ENCODE measurements at regions not wholly inside any gene's neighbourhood (a gene's known extent, or its start where the extent isn't known, plus 50 kb on each side); places are given as distances from the start of the nearest gene placed in this dataset.
"Not testable (repeated sequence)": the region's sequence is repeated elsewhere in the genome, so short reads cannot be mapped to it uniquely, and the experiment has no call there.

DNA sequence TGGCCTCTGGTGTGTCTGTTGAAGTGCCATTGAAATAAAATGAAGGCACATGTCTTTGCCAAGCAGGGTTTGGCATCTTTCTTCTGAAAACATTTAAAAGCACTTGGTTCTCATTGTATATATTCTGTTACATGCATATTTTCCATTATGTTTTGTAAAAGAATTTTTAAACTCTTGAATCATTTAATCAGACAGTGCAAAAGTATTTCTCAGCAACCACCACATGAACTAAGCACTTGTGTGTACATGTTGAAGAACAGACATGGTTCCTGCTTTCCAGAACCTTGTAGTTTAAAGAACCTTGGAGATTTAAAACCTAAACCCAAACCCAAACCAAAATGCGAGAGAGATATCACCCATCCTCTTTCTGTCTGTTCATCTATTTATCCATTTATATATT is 220.3 kb upstream of the GIMD1 start:
- peak; percentile 52 for DNase-seq

DNA sequence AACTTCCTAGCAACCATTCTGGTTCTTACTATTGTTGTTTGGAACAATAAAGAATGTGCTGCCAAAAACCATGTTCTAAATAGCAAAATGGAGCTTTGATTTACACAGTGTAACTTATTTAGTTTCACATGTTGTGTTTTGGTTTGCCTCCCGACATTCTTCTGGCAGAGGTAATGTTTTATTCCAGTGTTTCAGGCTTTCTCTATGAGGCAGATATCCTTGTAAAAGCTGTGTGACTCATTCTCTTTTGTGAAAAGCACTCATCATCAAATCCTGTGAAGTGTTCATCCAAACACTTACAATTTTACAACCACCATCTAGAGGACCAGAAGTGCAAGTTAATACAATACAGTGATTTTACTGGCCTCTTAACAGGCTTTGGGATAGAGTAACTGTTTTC is 219.0 kb upstream of the GIMD1 start:
- DNase-seq: peak; percentile 83

DNA sequence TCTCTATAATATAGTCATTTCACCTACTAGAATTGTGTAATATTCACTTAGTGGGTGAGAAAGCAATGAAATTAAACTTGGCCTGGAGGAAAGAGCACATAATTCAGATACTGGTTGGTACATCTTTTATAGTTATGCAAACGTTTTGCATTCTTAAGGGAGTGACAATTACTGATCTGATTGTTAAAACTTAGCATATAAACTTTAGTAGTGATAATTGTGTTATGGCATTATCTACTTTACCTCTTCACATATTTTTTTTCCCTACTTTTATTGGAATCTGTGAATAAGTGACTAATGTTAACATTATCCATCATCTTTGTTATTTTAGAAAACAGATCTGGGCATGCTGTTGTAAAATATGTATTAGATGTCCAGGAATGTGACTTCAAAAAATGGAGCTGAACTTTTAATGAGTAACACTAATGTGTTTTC is 217.4 kb upstream of the GIMD1 start:
- peak; percentile 77 for DNase-seq

- DNase-seq: peak; percentile 56
Measured at GRCh38 chr4:106584337-106584989, 215.9 kb upstream of the GIMD1 start.

- peak; percentile 98 for DNase-seq
Measured at GRCh38 chr4:106583567-106583966, 215.0 kb upstream of the GIMD1 start.

DNA sequence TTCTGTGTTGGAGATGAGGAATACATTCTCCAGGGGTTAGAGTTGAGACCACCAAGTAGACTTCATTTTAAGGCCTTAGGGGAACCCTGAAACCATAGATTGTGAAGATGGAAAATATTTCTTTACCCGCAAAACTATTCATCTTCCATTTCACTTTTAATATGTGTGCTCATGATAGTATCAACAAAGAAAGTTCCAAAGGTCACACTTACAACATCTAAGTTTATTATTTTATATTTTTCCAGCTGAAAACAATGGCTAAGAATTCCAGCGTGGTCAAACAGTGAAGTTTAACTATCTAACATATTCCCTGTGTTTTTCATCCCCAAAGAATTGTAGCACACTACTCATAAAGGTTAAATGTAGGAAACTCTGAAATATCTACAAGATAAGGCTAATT is 214.5 kb upstream of the GIMD1 start:
- no peak for DNase-seq

GRCh38 chr4:106582103-106582502 is 213.5 kb upstream of the GIMD1 start:
- DNase-seq: no peak

GRCh38 chr4:106579236-106579635 is 210.7 kb upstream of the GIMD1 start:
- no peak for DNase-seq

DNA sequence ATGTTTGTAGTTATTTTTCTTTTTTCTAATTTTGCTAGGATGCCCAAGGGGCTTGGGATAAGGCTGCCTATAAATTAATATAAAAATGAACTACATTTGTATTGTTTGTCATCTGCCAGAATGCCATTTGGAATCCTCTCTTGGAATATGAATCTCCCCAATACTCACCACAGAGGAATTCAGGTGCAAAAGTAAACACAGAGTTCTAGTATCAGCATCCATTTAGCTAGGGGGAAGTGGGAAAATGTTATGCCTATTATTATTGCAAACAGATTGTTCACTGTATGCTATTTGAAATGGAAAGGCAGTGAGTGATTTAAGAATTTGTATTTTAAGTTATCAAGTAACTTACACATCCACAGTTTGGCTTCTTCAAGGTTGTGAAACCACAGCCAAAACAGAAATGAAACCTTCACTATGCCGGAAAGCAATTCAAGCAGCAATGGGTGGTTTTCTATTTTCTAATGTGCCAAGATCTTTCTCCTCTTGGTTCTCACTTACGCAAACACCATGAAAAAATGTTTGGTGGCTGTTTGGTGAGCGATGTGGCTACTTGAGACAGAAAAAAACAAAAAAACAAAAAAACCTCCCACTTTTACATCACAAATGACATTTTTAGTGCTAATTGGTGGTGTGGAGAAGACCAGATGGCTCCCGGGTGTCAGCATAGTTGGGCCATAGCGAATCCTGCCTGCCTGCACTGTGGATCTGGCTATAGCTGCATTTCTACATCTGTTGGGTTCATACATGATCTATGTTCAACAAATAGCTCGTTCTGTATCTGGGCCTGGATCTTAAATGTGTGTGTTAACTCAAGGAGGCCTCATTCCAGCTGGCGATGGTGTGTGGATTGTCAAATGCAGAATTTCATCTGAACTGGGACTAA is 200.8 kb upstream of the GIMD1 start:
- peak; percentile 49 for DNase-seq

DNA sequence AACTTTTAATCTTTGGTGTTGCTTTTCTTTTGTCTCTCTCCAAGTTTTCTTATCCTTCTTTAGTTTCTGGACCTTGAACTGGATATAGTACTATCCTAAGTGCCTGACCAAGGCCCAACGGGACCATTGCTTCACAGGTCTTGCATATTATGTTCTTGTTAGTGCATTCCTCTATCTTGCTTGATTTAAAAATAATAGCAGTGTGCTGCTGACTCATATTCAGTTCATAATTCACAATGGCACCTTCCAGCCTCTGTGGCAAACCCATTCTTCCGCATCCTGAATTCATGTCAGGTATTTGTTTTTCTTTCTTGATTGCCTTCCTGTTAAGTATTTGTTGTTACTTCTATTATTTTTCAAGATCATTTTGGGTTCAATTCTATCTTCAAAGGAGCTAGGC is 197.1 kb upstream of the GIMD1 start:
- no peak for DNase-seq

GRCh38 chr4:106563637-106564036 is 195.1 kb upstream of the GIMD1 start:
- not testable (repeated sequence) for DNase-seq

GRCh38 chr4:106551724-106552123 is 183.1 kb upstream of the GIMD1 start:
- no peak for DNase-seq

GRCh38 chr4:106548446-106549044 is 180.0 kb upstream of the GIMD1 start:
- no peak for DNase-seq

DNA sequence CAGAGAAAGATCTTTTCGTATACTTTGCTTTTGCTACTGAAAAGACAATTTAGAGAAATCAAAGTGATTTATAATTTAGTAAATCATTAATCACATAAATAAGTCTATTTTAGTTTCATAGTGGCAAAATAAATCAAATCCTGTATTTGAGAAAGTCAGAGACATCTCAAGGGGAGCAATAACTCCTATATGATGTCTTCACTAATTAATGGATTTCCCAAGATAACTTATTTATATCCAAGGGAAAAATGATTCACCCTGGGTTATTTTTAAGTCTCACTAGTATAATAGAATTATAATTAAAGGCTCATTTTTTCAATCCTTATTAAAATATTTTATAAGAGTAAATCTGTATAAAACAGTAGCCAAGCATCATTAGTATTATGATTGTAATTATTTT is 177.8 kb upstream of the GIMD1 start:
- DNase-seq: no peak

- DNase-seq: not testable (repeated sequence)
Measured at GRCh38 chr4:106542609-106543008, 174.0 kb upstream of the GIMD1 start.

- peak; percentile 84 for DNase-seq
Measured at GRCh38 chr4:106541253-106541652, 172.7 kb upstream of the GIMD1 start.

GRCh38 chr4:106530821-106531220 is 162.2 kb upstream of the GIMD1 start:
- no peak for DNase-seq

DNA sequence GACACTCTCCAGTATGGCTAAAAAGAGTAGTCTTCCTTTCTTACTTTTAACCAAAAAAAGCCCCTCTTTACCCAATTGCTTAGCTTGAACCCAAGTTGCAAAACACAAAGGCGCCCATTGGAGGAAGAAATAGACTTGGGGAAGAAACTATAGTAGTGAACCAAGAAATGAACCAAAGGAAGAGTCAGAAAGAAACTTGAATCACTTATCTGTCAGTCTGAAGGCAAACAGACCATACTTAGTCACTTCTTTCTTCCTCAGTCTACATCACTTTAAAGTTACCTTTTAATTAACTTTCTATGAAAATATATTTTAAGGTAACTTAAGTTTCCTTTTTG is 161.4 kb upstream of the GIMD1 start:
- no peak for DNase-seq

GRCh38 chr4:106529348-106530023 is 160.9 kb upstream of the GIMD1 start:
- peak; percentile 51 for DNase-seq

GRCh38 chr4:106527316-106527715 is 158.7 kb upstream of the GIMD1 start:
- DNase-seq: no peak

DNA sequence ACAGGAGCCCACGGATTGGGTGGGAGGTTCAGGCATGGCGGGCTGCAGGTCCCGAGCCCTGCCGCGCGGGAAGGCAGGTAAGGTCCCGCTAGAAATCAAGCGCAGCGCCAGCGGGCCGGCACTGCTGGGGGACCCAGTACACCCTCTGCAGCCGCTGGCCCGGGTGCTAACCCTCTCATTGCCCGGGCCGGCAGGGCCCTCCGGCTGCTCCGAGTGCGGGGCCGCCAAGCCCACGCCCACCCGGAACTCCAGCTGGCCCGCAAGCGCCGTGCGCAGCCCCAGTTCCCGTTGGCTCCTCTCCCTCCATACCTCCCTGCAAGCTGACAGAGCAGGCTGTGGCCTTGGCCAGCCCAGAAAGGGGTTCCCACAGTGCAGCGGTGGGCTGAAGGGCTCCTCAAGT is 156.8 kb upstream of the GIMD1 start:
- not testable (repeated sequence) for DNase-seq

GRCh38 chr4:106524772-106525171 is 156.2 kb upstream of the GIMD1 start:
- DNase-seq: not testable (repeated sequence)

- peak; percentile 14 for DNase-seq
Measured at GRCh38 chr4:106522839-106523238, 154.3 kb upstream of the GIMD1 start.

All from fibroblast of skin of back (primary cell).